ENCODE measurements at regions not wholly inside any gene's neighbourhood (a gene's known extent, or its start where the extent isn't known, plus 50 kb on each side); places are given as distances from the start of the nearest gene placed in this dataset.

- in situ Hi-C loops (cut with HindIII; ENCODE audit: low pct_unique_long_range_greater_than_20kb, low sequenced_read_pairs): no loop called here
- Histone ChIP-seq H3K27me3 (ENCODE audit: control insufficient read depth, insufficient read depth, low read length) (no peaks in the 10 kb centered on the region), H3K9me3 (ENCODE audit: control insufficient read depth, insufficient read depth, low read depth, low read length) (no peaks in the 10 kb centered on the region), H3K36me3 (ENCODE audit: control insufficient read depth, insufficient read depth, low read length) (no peaks in the 10 kb centered on the region), H3K27ac (ENCODE audit: low read length) (no peak overlapping the region), H3K4me3 (ENCODE audit: low read depth in 2 of 2, low read length in 2 of 2) (no peak overlapping the region), H3K4me1 (ENCODE audit: control insufficient read depth, insufficient read depth, low read length) (no peaks in the 10 kb centered on the region)
- POLR2A ChIA-PET: no interaction called here
- no peak for ATAC-seq
- intact Hi-C loops (cut with micrococcal nuclease; ENCODE audit: unreplicated experiment): no loop called here
- CTCF ChIA-PET: no interaction called here
- BruUV-seq (replicated peaks): no TSS peak
- DNase-seq (ENCODE audit: low read depth, low spot score): no peak
- no peak for TF ChIP-seq POLR2AphosphoS5 (IDR thresholded peaks at IDR 0.05; ENCODE audit: low read depth, low read length)
- TF ChIP-seq TCF7L2 (IDR thresholded peaks at IDR 0.05; ENCODE audit: low read depth, low read length): no peak
- TF ChIP-seq CTCF (IDR thresholded peaks at IDR 0.05): no peak
- no peak for TF ChIP-seq SIN3A (IDR thresholded peaks at IDR 0.05; ENCODE audit: borderline replicate concordance, insufficient read depth, low read depth, low read length)
- TF ChIP-seq REST (IDR thresholded peaks at IDR 0.05; ENCODE audit: insufficient read depth in 1 of 2, low read depth in 2 of 2, low read length in 1 of 2): no peak
Measured at GRCh38 chrX:17262123-17262522, 112.9 kb upstream of the NHS start.

- intact Hi-C loops (cut with micrococcal nuclease; ENCODE audit: unreplicated experiment) (no loop called here), in situ Hi-C loops (cut with HindIII; ENCODE audit: low pct_unique_long_range_greater_than_20kb, low sequenced_read_pairs) (no loop called here)
- ChIA-PET CTCF (no interaction called here), POLR2A (no interaction called here)
- no TSS peak for BruUV-seq (replicated peaks)
- ATAC-seq (no peak), DNase-seq (ENCODE audit: low read depth, low spot score) (no peak)
- Histone ChIP-seq H3K27me3 (ENCODE audit: control insufficient read depth, insufficient read depth, low read length) (no peaks in the 10 kb centered on the region), H3K27ac (ENCODE audit: low read length) (no peak overlapping the region), H3K4me3 (ENCODE audit: low read depth in 2 of 2, low read length in 2 of 2) (no peak overlapping the region), H3K36me3 (ENCODE audit: control insufficient read depth, insufficient read depth, low read length) (no peaks in the 10 kb centered on the region), H3K9me3 (ENCODE audit: control insufficient read depth, insufficient read depth, low read depth, low read length) (no peaks in the 10 kb centered on the region), H3K4me1 (ENCODE audit: control insufficient read depth, insufficient read depth, low read length) (no peaks in the 10 kb centered on the region)
- TF ChIP-seq POLR2AphosphoS5 (IDR thresholded peaks at IDR 0.05; ENCODE audit: low read depth, low read length) (no peak), TCF7L2 (IDR thresholded peaks at IDR 0.05; ENCODE audit: low read depth, low read length) (no peak), SIN3A (IDR thresholded peaks at IDR 0.05; ENCODE audit: borderline replicate concordance, insufficient read depth, low read depth, low read length) (no peak), REST (IDR thresholded peaks at IDR 0.05; ENCODE audit: insufficient read depth in 1 of 2, low read depth in 2 of 2, low read length in 1 of 2) (no peak), CTCF (IDR thresholded peaks at IDR 0.05) (no peak)
Measured at GRCh38 chrX:17266136-17266535, 108.9 kb upstream of the NHS start.
